ENCODE measurements at regions not wholly inside any gene's neighbourhood (a gene's known extent, or its start where the extent isn't known, plus 50 kb on each side); places are given as distances from the start of the nearest gene placed in this dataset.
"Not testable (repeated sequence)": the region's sequence is repeated elsewhere in the genome, so short reads cannot be mapped to it uniquely, and the experiment has no call there.

DNA sequence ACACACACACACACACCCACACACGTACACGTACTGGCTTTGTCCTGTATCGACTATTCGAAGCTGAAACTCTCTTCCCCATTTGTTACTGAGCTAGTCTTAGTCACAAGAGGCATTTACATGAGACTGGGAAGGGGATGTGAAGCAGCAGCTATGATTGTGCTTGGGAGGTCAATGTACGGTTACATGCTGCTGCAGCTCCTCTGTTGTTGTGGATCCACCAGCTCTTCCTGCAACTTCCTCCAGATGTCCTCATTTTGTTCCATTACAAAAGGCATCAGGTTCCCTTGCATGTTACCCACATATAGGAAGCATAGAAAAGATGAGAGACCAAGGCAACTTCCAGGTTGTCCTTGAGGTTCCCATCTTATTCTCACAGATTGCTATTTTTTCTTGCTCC, 612.4 kb upstream of the IMPG1 start:
- no peak for DNase-seq (ENCODE audit: low spot score)

DNA sequence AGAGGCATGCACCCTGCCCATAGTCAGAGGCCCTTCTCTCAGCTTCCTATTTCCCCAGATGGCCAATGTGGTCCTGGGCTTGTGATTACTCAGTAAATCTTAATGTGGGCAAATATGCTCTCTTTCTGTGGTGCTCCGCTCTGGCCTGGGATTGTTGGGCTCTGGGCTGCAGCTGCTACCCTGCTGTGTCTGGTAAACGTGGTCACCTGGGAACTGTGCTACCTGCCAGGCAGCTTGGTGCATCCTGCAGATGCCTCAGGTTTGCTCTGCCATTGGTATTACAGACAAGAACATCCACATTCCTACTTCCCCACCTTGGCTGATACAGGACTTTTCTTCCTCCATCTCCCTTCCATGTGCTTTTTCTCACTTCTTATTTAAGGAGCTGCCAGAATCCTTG, 611.5 kb upstream of the IMPG1 start:
- DNase-seq (ENCODE audit: low spot score), result no peak

DNA sequence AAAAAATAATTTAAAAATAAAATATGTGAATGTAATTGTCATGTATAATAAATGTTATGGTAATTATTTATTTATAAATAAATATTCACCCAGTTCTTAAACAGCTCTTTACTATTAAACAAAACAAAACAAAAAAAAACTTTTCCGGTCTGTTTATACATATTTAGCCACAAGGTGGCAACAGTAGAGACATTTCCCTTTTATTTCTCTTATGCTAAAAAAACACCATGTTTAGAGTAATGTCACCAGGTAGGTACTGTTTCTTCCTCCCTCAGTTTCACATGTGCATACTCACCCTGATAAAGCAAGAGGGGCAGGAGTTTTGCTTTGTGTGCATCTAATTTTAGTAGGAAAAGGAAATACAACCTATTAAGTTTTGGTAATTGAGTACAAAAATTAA, 610.4 kb upstream of the IMPG1 start:
- peak; percentile 14 for DNase-seq (ENCODE audit: low spot score)

DNA sequence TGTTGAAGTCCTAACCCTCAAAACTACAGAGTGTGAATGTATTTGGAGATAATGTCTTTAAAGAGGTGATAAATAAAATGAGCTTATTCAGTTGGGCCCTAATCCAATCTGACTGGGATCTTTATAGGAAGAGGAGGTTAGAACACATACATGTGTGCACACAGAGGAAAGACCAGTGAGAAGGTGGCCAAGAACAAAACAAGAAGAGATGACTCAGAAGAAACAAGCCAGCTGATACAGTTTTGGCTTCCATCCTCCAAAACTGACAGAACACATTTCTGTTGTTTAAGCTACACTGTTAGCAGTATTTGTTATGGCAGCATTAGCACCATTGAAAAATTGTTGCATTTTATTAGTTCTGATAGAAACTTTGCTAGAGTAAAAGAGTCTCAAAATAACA, 609.3 kb upstream of the IMPG1 start:
- DNase-seq (ENCODE audit: low spot score), result no peak

DNA sequence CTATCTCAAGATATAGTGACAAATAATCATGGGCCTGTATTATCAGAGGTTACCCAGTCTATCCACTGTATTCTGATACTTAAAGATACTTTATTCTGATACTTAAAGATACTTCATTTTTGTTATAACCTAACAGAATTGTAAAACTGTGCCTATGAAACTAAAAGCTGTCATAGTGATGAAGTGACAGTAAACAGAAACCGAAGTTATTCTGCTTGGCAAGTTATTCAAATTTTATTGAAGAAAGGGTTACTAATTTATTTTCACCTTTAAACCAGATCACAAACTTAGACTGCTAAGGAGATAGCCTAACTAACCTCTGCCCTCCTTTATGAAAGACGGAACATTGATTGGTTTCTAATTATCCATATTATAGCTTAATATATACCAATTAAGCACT, 604.6 kb upstream of the IMPG1 start:
- DNase-seq (ENCODE audit: low spot score), result no peak

DNA sequence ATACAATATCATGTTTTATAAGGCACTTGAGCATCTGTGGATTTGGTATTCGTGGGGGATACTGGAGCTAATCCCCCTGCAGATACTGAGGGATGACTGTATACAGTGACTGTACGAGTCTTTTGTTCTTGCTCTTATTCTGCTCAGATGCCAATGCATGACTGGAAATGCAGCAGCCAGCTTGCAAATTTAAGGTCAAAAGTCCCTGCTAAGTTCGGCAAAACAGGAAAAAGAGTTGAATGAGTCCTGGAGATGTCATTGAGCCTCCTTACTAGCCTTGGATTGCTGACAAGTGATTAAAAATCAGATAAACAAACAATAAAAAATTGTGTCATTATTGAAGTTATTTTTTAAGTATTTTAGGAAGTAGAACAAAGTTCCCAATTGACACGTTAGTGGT, 599.3 kb upstream of the IMPG1 start:
- no peak for DNase-seq (ENCODE audit: low spot score)

DNA sequence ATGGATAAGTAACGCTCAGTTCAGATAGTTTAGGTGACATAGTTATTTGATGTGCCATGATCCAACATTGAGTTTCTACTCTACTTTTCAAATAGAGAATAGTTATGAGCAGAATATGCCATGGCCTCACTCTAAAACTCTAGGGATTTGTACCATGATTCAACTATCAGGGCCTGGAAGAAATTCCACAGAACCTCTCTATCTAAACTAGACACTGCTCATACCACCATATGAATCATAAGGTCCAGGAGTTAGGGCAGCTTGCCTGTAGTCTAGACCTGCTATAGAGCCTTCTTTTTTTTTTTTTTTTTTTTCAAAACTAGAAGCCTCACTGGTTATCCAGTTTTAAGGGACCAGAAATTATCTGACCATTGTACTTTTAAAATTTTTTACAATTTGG, 571.8 kb upstream of the IMPG1 start:
- DNase-seq (ENCODE audit: low spot score), result no peak

DNA sequence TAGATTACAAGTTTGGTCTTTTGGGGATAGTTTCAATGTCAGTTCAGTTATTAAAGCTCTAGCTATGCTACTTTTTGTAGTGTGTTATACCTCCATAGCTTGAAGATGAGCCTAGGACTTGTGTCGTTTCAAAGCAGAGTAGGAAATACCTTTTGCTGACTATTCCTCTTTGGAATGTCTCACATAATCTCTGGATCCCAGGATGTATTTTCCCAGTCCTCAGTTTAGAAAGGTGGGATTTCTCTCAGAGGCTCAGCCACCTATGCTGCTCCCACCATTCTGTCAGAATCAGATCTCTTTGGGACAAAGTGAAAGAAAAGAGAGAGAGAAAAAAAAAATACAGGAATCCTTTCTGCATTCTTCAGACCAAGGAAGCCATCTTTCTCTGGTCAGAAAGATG, 567.5 kb upstream of the IMPG1 start:
- DNase-seq (ENCODE audit: low spot score), result no peak

DNA sequence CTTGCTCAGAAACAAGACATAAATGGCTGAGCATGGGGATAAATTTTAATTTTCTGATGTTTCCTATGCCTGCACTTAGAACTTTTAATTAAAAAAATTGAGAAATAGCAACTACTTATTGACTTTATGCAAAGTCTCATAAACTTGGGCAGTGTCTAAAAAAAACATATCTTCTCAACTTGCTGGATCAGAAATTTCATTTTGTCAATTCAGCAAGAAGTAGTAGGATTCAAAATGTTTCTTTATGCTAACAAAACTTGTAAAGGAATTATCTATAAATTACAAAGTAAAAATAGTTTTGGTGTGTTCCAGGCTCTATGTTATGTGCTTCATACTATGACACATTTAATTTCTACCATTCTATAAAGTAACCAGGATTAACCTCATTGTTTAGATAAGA, 562.2 kb upstream of the IMPG1 start:
- no peak for DNase-seq (ENCODE audit: low spot score)

DNA sequence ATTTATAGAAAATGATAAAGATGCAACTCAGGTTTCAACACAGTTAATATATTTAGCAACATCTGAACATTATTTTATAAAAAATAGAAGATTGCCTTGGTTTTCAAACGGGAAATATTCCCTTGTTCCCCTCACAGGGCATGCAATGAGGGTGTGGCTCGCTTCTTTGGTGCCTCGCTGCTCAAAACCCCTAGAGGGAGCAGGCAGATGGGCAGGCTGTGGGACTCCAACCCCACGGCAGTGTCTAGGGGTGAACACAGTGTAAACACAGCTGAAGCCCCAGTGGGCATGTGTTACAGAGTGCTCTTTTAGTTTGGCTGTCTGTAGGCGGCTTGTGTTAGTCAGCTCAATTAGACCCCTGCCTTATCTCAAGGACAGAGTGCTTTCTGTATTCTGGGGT, 560.8 kb upstream of the IMPG1 start:
- no peak for DNase-seq (ENCODE audit: low spot score)

DNA sequence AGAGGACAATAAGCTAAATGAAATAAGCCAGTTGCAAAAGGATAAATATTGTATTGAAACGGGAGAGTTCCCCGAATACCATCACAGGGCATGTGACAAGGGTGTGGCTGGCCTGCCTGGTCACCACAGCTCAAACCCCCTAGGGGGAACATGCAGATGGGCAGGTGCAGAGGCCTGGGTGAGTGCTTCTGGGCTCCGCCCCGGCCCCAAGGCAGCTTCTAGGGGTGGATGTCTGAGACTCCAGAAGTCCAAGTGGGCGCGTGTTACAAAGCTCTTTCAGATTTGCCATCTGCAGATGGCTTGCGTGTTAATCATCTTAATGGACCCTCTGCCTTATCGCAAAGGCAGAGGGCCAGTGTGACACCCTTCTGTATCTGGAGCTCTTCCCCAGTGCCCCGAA, 559.2 kb upstream of the IMPG1 start:
- DNase-seq (ENCODE audit: low spot score), result no peak

DNA sequence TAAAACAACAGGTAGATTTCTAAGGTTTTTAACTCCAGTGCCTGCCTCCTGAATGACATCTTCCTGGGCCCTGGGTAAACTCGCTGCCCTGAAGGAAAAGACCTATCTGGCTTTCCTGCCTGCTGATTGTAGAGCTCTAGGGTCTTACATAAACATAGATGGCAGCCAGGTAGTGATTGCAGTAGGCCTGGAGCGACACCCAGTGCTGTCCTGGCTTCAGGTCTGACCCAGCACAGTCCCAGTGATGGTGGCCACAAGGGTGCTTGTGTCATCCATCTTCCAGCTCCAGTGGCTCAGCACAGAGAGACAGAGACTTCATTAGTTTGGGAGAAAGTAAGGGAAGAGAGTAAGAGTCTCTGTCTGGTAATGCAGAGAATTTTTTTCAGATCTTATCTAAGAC, 542.9 kb upstream of the IMPG1 start:
- no peak for DNase-seq (ENCODE audit: low spot score)

DNA sequence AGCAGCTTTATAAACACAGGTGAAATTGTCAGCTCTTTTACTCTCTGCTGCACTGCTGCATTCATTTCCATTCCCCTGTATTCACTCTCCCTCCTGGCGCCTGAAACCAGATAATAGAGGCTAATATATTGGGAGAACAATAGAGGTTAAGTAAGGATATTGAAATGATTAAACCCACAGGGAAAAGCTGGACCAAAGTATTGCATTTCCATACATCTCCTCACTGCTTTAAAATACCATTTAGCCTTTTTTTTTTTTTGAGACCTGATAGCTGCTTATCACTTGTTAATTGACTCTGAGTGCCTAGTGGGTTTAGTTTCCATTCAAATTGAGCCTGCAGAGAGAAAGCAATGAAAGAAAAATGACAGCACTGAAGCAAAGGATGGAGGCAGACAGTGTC, 540.5 kb upstream of the IMPG1 start:
- DNase-seq (ENCODE audit: low spot score), result no peak

DNA sequence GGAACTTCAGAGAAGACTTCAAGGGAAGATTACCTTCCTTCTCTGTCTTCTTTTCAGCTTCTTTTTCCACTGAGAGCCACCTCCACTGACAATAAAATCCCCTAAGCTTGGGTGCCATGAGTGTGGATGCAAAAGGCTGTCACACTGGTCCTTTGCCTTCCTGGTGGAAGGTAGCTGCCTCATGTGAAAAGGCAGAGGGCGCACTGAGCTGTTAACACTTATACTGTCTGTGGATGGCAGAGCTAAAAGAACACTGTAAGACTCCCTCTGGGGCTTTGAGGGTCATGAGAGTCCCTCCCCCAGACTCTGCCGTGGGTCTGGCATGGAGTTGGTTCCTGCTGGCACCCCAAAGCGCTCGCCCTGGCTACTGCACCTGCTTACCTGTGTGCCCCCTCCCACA, 536.7 kb upstream of the IMPG1 start:
- DNase-seq (ENCODE audit: low spot score), result no peak

DNA sequence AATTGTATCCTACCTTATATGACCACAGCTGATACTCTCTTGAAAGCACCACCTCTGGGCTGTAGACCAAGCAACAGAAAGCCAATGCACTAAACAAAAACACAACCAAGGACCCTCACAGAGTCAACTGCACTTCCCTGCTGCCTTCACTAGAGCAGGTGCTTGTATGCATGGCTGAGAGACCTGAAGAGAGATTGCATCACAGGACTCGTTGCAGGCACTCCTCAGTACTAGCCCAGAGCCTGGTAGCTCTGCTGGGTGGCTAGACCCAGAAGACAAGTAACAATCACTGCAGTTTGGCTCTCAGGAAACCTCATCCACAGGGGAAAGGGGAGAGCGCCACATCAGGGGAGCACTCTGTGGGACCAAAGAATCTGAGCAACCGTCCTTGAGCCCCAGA, 521.6 kb upstream of the IMPG1 start:
- no peak for DNase-seq (ENCODE audit: low spot score)

DNA sequence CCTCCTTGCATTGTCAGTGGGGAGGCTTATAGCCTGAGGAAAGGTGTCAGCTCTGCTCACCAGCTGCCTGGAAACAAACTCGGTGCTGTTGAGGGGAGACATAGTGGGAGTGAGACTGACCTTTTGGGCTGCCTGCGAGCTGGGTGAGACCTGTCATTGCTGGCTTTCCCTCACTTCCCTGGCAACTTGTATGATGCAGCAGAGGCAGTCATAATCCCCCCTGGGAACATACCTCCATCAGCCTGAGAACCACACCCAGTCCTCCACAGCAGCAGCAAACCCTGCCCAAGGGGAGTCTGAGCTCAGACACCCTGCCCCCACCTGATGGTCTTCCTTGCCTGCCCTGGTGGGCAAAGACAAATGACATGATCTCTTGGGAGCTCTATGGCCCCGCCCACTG, 521.2 kb upstream of the IMPG1 start:
- DNase-seq (ENCODE audit: low spot score), result no peak

DNA sequence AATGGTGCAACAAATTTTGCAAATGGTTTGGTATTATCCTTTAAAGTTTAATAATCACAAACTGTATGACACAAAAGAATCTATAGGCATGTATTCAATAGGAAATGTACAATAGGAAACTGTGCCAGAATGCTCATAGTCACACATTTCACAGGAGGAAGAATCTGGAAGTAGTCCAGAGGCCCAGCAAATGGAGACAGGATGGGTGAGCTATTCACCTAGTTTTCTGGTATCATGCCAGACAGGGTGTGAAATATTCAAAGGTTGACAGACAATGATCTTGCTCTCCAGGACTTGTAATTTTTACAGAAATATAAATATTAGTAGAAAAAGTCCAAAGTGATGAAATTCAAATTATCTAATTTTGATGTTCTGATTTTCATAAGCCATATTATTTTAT, 520.1 kb upstream of the IMPG1 start:
- DNase-seq (ENCODE audit: low spot score), result no peak

DNA sequence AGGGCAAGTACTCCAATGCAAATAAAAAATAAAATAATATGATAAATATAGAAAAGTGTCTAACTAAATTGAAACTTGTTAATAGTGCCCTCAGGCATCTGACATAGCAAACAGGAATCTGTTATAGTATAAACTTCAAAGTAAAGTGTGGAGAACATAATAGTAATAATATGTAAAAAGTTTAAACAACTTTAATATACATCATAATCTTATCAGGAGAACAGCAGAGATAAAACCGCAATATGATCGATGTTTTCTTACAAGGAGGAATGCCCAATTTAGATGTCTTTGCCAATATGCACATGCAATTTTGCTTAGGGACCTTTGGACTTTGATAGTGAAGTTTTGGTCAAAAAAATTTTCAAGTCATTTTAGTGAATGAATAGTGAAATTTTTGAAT, 514.8 kb upstream of the IMPG1 start:
- no peak for DNase-seq (ENCODE audit: low spot score)

DNA sequence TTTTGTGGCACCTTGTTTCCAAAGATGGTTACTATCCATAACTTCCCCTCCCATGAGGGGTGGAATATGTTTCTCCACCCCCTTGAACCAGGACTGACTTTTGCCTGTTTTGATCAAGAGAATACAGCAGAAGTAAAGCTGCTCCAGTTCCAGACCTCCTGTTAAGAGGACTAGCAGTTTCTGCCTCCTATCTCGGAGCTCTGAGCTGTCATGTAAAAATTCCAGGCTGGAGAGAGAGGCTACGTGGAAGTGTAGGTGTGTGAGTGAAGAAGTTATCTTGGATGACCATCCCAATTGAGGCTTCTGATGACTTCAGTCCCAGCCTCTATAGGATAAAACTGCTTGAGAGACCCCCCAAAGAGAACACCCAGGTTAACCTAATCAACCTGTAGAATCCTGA, 511.7 kb upstream of the IMPG1 start:
- no peak for DNase-seq (ENCODE audit: low spot score)

DNA sequence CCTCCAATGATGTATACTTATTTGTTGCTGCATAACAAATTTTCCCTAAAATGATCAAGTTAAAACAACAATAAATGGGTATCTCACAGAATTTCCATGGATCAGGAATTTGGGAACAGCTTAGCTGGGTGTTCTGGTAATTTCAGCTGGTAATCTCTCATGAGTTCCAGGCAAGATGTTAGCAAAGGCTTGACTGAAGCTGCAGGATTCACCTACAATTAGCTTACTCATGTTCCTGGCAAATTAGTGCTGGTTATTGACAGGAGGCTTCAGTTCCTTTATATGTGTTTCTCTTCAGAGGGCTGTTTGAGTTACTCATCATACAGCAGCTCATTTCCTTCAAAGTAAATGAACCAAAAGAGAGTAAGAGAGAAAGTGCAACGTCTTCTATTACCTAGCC, 506.3 kb upstream of the IMPG1 start:
- no peak for DNase-seq (ENCODE audit: low spot score)

DNA sequence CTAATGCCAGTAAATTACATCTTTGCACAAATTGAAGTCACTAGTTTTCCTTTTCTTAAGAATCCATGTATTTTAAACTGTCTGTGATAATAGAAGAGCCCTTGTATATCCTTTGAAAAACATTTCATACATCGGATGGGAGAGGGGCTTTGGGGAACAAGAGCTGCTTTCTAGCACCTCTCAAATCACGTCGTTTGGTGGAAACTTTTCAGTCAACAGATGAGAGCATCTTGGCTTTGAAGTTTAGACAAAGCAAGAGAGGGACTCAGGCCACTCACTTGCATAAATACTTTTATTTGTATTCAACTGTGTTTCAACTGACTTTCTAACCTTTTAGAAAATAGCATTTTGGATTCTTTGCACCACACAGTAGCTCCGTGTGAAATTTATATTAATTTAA, 502.3 kb upstream of the IMPG1 start:
- DNase-seq (ENCODE audit: low spot score), result no peak

DNA sequence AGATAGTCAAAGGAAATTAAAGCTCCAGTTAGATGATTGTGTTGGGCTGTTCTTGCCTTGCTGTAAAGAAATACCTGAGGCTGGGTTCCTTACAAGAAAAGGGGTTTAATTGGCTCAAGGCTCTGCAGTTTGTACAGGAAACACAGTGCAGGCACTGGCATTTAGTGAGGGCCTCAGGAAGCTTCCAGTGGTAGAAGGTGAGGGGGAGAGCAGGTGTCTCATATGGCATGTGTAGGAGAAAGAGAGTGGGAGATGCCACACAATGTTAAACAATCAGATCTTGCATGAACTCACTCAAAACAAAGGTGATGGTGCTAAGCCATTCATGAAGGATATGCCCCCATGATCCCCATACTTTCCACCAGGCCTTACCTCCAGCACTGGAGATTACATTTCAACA, 493.5 kb upstream of the IMPG1 start:
- no peak for DNase-seq (ENCODE audit: low spot score)

DNA sequence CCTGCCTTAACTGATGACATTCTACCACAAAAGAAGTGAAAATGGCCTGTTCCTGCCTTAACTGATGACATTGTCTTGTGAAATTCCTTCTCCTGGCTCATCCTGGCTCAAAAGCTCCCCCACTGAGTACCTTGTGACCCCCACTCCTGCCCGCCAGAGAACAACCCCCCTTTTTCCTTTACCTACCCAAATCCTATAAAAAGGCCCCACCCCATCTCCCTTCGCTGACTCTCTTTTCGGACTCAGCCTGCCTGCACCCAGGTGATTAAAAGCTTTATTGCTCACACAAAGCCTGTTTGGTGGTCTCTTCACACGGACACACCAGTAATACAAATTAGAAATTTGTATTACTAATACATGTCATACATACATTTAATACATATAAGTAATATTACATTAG, 489.9 kb upstream of the IMPG1 start:
- not testable (repeated sequence) for DNase-seq (ENCODE audit: low spot score)

DNA sequence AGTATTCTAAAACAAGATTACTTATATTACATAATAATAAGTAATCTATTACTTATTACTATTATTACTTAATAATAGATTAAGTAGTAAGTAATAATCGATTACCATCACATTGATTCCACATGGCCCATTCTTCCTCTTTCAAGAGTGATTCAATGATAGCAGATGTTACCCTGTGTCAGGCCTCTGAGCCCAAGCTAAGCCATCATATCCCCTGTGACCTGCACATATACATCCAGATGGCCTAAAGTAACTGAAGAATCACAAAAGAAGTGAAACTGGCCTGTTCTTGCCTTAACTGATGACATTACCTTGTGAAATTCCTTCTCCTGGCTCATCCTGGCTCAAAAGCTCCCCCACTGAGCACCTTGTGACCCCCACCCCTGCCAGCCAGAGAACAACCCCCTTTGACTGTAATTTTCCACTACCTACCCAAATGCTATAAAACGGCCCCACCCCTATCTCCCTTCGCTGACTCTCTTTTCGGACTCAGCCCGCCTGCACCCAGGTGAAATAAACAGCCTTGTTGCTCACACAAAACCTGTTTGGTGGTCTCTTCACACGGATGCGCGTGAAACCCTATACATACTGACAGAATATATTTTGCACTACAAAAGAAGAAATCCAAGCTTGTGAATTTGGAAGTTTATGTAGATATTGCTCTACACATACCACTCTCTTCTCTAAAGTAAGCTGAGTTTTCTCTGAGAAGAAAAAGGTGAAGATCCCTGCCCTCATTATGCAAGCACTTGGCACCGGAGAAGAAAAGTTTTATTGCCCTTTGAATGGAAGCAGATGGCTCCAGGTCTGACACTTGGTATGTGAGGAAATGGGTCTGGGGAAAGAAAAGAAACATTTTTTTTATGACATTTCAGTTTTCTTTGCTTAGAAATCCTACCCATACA, 488.6 kb upstream of the IMPG1 start:
- DNase-seq (ENCODE audit: low spot score), result not testable (repeated sequence)

Data from A172 (cell line).